ENCODE measurements at regions not wholly inside any gene's neighbourhood (a gene's known extent, or its start where the extent isn't known, plus 50 kb on each side); places are given as distances from the start of the nearest gene placed in this dataset.

GRCh38 chr11:59302991-59303390 lies 55.7 kb upstream of the OR5AN1 start:
- Histone ChIP-seq H3K4ac (ENCODE audit: low read depth in 1 of 2, low read length in 2 of 2) (no peak overlapping the region), H2BK15ac (ENCODE audit: low read depth, poor library complexity, severe bottlenecking) (no peak overlapping the region), H2AK5ac (ENCODE audit: low read length, severe bottlenecking) (no peak overlapping the region), H2BK12ac (ENCODE audit: low read length in 2 of 2) (no peak overlapping the region), H4K91ac (ENCODE audit: low read length) (no peak overlapping the region), H3K4me1 (ENCODE audit: control insufficient read depth, insufficient read depth, low read depth, low read length) (no peaks in the 10 kb centered on the region), H3K79me1 (replicated peaks; ENCODE audit: low read length, poor library complexity, severe bottlenecking) (no peaks in the 10 kb centered on the region), H3K36me3 (ENCODE audit: control insufficient read depth in 1 of 2, insufficient read depth in 2 of 2, low read depth in 1 of 2, low read length in 2 of 2) (no peaks in the 10 kb centered on the region), H3K9me3 (ENCODE audit: control insufficient read depth, low read length) (no peaks in the 10 kb centered on the region), H2BK5ac (ENCODE audit: low read depth, low read length, poor library complexity, severe bottlenecking) (no peak overlapping the region), H2AFZ (ENCODE audit: low read depth, low read length) (no peak overlapping the region), H2BK120ac (ENCODE audit: low read depth, low read length) (no peak overlapping the region), H3K27ac (ENCODE audit: low read length, poor library complexity, severe bottlenecking) (no peak overlapping the region), H3K14ac (ENCODE audit: low read length in 2 of 2) (no peak overlapping the region), H3K18ac (ENCODE audit: low read depth in 1 of 2, low read length in 2 of 2) (no peak overlapping the region), H3K27me3 (ENCODE audit: control insufficient read depth in 1 of 2, insufficient read depth in 1 of 2, low read length in 2 of 2) (no peaks in the 10 kb centered on the region), H3K9ac (ENCODE audit: low read length) (no peak overlapping the region), H3K4me2 (ENCODE audit: low read length, poor library complexity, severe bottlenecking) (no peak overlapping the region), H4K8ac (ENCODE audit: low read length) (no peak overlapping the region), H3K4me3 (ENCODE audit: insufficient read depth in 1 of 2, low read depth in 1 of 2, low read length in 2 of 2) (no peak overlapping the region), H3K23ac (ENCODE audit: low read length in 2 of 2) (no peak overlapping the region)
- 7% methylated on average over 1 of the region's 1 CpG for whole genome bisulfite sequencing
- no peak for DNase-seq

- no peak overlapping the region for H3K4me2 ChIP-seq (ENCODE audit: low read length, poor library complexity, severe bottlenecking)
- H2BK5ac ChIP-seq (ENCODE audit: low read depth, low read length, poor library complexity, severe bottlenecking), result no peak overlapping the region
- no peak overlapping the region for H3K18ac ChIP-seq (ENCODE audit: low read depth in 1 of 2, low read length in 2 of 2)
- peaks cover 0 to 7% of the 10 kb centered on the region in 2 experiments for H3K27me3 ChIP-seq (ENCODE audit: control insufficient read depth in 1 of 2, insufficient read depth in 1 of 2, low read length in 2 of 2)
- H2BK15ac ChIP-seq (ENCODE audit: low read depth, poor library complexity, severe bottlenecking), result no peak overlapping the region
- H3K23ac ChIP-seq (ENCODE audit: low read length in 2 of 2), result no peak overlapping the region
- no peak overlapping the region for H3K4ac ChIP-seq (ENCODE audit: low read depth in 1 of 2, low read length in 2 of 2)
- H2AFZ ChIP-seq (ENCODE audit: low read depth, low read length), result no peak overlapping the region
- H3K4me1 ChIP-seq (ENCODE audit: control insufficient read depth, insufficient read depth, low read depth, low read length), result no peaks in the 10 kb centered on the region
- no peak overlapping the region for H4K91ac ChIP-seq (ENCODE audit: low read length)
- no peaks in the 10 kb centered on the region for H3K36me3 ChIP-seq (ENCODE audit: control insufficient read depth in 1 of 2, insufficient read depth in 2 of 2, low read depth in 1 of 2, low read length in 2 of 2)
- no peaks in the 10 kb centered on the region for H3K9me3 ChIP-seq (ENCODE audit: control insufficient read depth, low read length)
- DNase-seq, result no peak
- H2BK12ac ChIP-seq (ENCODE audit: low read length in 2 of 2), result no peak overlapping the region
- no peak overlapping the region for H3K27ac ChIP-seq (ENCODE audit: low read length, poor library complexity, severe bottlenecking)
- H2BK120ac ChIP-seq (ENCODE audit: low read depth, low read length), result no peak overlapping the region
- H3K4me3 ChIP-seq (ENCODE audit: insufficient read depth in 1 of 2, low read depth in 1 of 2, low read length in 2 of 2), result no peak overlapping the region
- no peak overlapping the region for H3K14ac ChIP-seq (ENCODE audit: low read length in 2 of 2)
- H2AK5ac ChIP-seq (ENCODE audit: low read length, severe bottlenecking), result no peak overlapping the region
- H4K8ac ChIP-seq (ENCODE audit: low read length), result no peak overlapping the region
- H3K9ac ChIP-seq (ENCODE audit: low read length), result no peak overlapping the region
- H3K79me1 ChIP-seq (replicated peaks; ENCODE audit: low read length, poor library complexity, severe bottlenecking), result no peaks in the 10 kb centered on the region
These were observed 63.3 kb upstream of the OR5AN1 start for GRCh38 chr11:59295435-59295834.

- Histone ChIP-seq H3K4me1 (ENCODE audit: control insufficient read depth, insufficient read depth, low read depth, low read length) (no peaks in the 10 kb centered on the region), H3K9ac (ENCODE audit: low read length) (no peak overlapping the region), H3K79me1 (replicated peaks; ENCODE audit: low read length, poor library complexity, severe bottlenecking) (no peaks in the 10 kb centered on the region), H3K27me3 (ENCODE audit: control insufficient read depth in 1 of 2, insufficient read depth in 1 of 2, low read length in 2 of 2) (peaks cover 0 to 23% of the 10 kb centered on the region in 2 experiments), H3K23ac (ENCODE audit: low read length in 2 of 2) (no peak overlapping the region), H4K91ac (ENCODE audit: low read length) (no peak overlapping the region), H3K27ac (ENCODE audit: low read length, poor library complexity, severe bottlenecking) (no peak overlapping the region), H3K4me3 (ENCODE audit: insufficient read depth in 1 of 2, low read depth in 1 of 2, low read length in 2 of 2) (no peak overlapping the region), H2BK12ac (ENCODE audit: low read length in 2 of 2) (no peak overlapping the region), H2AFZ (ENCODE audit: low read depth, low read length) (no peak overlapping the region), H3K4me2 (ENCODE audit: low read length, poor library complexity, severe bottlenecking) (no peak overlapping the region), H2BK5ac (ENCODE audit: low read depth, low read length, poor library complexity, severe bottlenecking) (no peak overlapping the region), H3K36me3 (ENCODE audit: control insufficient read depth in 1 of 2, insufficient read depth in 2 of 2, low read depth in 1 of 2, low read length in 2 of 2) (no peaks in the 10 kb centered on the region), H2BK120ac (ENCODE audit: low read depth, low read length) (no peak overlapping the region), H3K9me3 (ENCODE audit: control insufficient read depth, low read length) (no peaks in the 10 kb centered on the region), H4K8ac (ENCODE audit: low read length) (no peak overlapping the region), H2BK15ac (ENCODE audit: low read depth, poor library complexity, severe bottlenecking) (no peak overlapping the region), H3K14ac (ENCODE audit: low read length in 2 of 2) (no peak overlapping the region), H2AK5ac (ENCODE audit: low read length, severe bottlenecking) (no peak overlapping the region), H3K4ac (ENCODE audit: low read depth in 1 of 2, low read length in 2 of 2) (no peak overlapping the region), H3K18ac (ENCODE audit: low read depth in 1 of 2, low read length in 2 of 2) (no peak overlapping the region)
- WGBS, result 94% methylated on average over 3 of the region's 3 CpGs
- no peak for DNase-seq
These were observed 66.1 kb upstream of the OR5AN1 start for GRCh38 chr11:59292611-59293010.

- DNase-seq, result no peak
- Histone ChIP-seq H3K23ac (ENCODE audit: low read length in 2 of 2) (no peak overlapping the region), H3K18ac (ENCODE audit: low read depth in 1 of 2, low read length in 2 of 2) (no peak overlapping the region), H3K4me1 (ENCODE audit: control insufficient read depth, insufficient read depth, low read depth, low read length) (no peaks in the 10 kb centered on the region), H2BK12ac (ENCODE audit: low read length in 2 of 2) (no peak overlapping the region), H3K27me3 (ENCODE audit: control insufficient read depth in 1 of 2, insufficient read depth in 1 of 2, low read length in 2 of 2) (peaks cover 0 to 37% of the 10 kb centered on the region in 2 experiments), H3K4ac (ENCODE audit: low read depth in 1 of 2, low read length in 2 of 2) (no peak overlapping the region), H2BK5ac (ENCODE audit: low read depth, low read length, poor library complexity, severe bottlenecking) (no peak overlapping the region), H3K4me2 (ENCODE audit: low read length, poor library complexity, severe bottlenecking) (no peak overlapping the region), H4K8ac (ENCODE audit: low read length) (no peak overlapping the region), H3K36me3 (ENCODE audit: control insufficient read depth in 1 of 2, insufficient read depth in 2 of 2, low read depth in 1 of 2, low read length in 2 of 2) (no peaks in the 10 kb centered on the region), H4K91ac (ENCODE audit: low read length) (no peak overlapping the region), H3K4me3 (ENCODE audit: insufficient read depth in 1 of 2, low read depth in 1 of 2, low read length in 2 of 2) (no peak overlapping the region), H2AFZ (ENCODE audit: low read depth, low read length) (no peak overlapping the region), H2BK15ac (ENCODE audit: low read depth, poor library complexity, severe bottlenecking) (no peak overlapping the region), H3K27ac (ENCODE audit: low read length, poor library complexity, severe bottlenecking) (no peak overlapping the region), H3K14ac (ENCODE audit: low read length in 2 of 2) (no peak overlapping the region), H3K9me3 (ENCODE audit: control insufficient read depth, low read length) (no peaks in the 10 kb centered on the region), H3K79me1 (replicated peaks; ENCODE audit: low read length, poor library complexity, severe bottlenecking) (no peaks in the 10 kb centered on the region), H2AK5ac (ENCODE audit: low read length, severe bottlenecking) (no peak overlapping the region), H2BK120ac (ENCODE audit: low read depth, low read length) (no peak overlapping the region), H3K9ac (ENCODE audit: low read length) (no peak overlapping the region)
- 66% methylated on average over 3 of the region's 3 CpGs for WGBS
These were observed 67.5 kb upstream of the OR5AN1 start for GRCh38 chr11:59291228-59291627.

Measured in mesenchymal stem cell (in vitro differentiated cells and primary cell).